ENCODE measurements at regions not wholly inside any gene's neighbourhood (a gene's known extent, or its start where the extent isn't known, plus 50 kb on each side); places are given as distances from the start of the nearest gene placed in this dataset.

DNA sequence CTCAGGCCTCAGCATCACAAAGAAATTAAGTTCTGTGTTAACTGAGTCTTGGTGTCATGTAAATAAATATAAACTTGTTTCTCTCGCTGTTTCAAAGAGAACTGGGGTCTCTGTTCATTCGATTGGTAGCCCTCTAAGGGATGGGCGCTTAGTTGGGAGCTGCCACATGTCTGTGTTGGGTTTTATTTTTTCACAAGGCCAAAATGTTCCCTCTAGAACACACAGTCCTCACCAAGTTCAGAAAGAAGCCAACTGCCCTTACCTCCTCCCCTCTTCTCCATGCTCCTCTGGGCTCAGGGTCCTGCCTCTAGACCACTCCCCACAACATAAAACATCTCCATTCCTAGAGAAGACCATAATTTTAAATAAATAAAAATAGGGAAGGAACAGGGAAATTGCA, 490.9 kb downstream of the TNS1 start:
- no peaks in the 10 kb centered on the region for H3K27me3 ChIP-seq (replicated peaks; ENCODE audit: insufficient read depth)
- intact Hi-C loops (cut with DNase I), result loop anchor here (2.0 to 10.0 kb wide), 5 partner anchors 85 to 813 kb away; no protein-coding TSS in a partner anchor
- no peaks in the 10 kb centered on the region for H3K36me3 ChIP-seq
- H3K27ac ChIP-seq, result no peak overlapping the region
- H3K4me1 ChIP-seq (replicated peaks), result no peaks in the 10 kb centered on the region
- TF ChIP-seq POLR2A (IDR thresholded peaks at IDR 0.05) (no peak), POLR2AphosphoS5 (IDR thresholded peaks at IDR 0.05) (no peak)
- TF ChIP-seq, protein P1, sequence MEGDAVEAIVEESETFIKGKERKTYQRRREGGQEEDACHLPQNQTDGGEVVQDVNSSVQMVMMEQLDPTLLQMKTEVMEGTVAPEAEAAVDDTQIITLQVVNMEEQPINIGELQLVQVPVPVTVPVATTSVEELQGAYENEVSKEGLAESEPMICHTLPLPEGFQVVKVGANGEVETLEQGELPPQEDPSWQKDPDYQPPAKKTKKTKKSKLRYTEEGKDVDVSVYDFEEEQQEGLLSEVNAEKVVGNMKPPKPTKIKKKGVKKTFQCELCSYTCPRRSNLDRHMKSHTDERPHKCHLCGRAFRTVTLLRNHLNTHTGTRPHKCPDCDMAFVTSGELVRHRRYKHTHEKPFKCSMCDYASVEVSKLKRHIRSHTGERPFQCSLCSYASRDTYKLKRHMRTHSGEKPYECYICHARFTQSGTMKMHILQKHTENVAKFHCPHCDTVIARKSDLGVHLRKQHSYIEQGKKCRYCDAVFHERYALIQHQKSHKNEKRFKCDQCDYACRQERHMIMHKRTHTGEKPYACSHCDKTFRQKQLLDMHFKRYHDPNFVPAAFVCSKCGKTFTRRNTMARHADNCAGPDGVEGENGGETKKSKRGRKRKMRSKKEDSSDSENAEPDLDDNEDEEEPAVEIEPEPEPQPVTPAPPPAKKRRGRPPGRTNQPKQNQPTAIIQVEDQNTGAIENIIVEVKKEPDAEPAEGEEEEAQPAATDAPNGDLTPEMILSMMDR (IDR thresholded peaks at IDR 0.05), result no peak
- no peak overlapping the region for H3K4me3 ChIP-seq
- 72% methylated on average over 3 of the region's 3 CpGs for WGBS
- DNase-seq (ENCODE audit: low spot score), result no peak
- H3K9me3 ChIP-seq, result no peaks in the 10 kb centered on the region

DNA sequence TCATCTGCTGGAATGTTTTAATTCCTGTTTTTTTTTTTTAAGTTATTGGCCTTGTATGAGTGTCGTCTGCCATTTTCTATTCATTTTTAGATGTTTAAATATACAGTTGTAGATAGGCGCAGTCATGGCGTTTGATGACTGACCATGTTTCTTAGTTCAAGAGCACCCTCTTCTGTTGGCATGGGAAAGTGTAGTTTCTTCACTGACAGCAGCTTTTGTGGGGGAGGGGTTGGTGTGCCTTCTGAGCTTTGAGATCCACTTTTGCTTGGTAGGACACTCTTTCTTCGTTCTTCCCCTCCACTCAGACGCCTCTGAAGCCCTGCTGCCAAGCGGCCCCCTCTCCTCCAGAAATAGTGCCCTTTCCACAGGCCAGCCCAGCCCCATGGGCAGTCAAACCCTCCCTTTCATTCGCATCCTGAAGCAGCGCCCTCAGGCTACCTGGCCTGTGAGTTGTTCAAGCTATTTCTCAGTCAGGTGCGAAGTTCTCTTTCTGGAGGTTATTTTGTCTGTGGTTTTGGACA, 492.0 kb downstream of the TNS1 start:
- TF ChIP-seq POLR2A (IDR thresholded peaks at IDR 0.05), result no peak
- TF ChIP-seq, protein P1 (IDR thresholded peaks at IDR 0.05), result peak; percentile 40 to 87 (median 74)
- peak; percentile 48 for TF ChIP-seq POLR2AphosphoS5 (IDR thresholded peaks at IDR 0.05)
- H3K4me3 ChIP-seq, result no peak overlapping the region
- no peaks in the 10 kb centered on the region for H3K9me3 ChIP-seq
- peak; percentile 64 for DNase-seq (ENCODE audit: low spot score)
- no peaks in the 10 kb centered on the region for H3K4me1 ChIP-seq (replicated peaks)
- no peak overlapping the region for H3K27ac ChIP-seq
- WGBS, result 17% methylated on average over 9 of the region's 9 CpGs
- intact Hi-C loops (cut with DNase I), result loop anchor here (5.0 to 10.0 kb wide), 4 partner anchors 84 to 346 kb away; no protein-coding TSS in a partner anchor
- no peaks in the 10 kb centered on the region for H3K36me3 ChIP-seq
- H3K27me3 ChIP-seq (replicated peaks; ENCODE audit: insufficient read depth), result no peaks in the 10 kb centered on the region

DNA sequence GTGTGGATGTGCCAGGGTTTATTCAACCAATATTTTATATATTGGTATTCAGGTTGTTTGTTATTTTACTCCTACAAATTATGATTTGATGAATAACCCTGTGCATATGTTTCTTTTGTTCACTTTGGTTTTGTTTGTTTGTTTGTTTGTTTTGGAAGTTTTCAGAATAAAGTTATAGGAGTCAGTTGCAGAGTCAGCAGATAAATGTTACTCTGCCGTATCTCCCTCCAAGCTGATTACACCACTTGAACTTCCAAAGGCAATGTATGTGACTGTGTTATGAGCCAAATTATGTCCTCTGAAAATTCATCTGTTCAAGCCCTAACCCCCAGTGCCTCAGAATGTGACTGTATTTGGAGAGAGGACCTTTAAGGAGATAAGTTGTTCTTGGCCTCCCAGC, 497.5 kb downstream of the TNS1 start:
- intact Hi-C loops (cut with DNase I), result no loop called here
- no peak overlapping the region for H3K4me3 ChIP-seq
- WGBS, result 94% methylated on average over 1 of the region's 1 CpG
- no peak for DNase-seq (ENCODE audit: low spot score)
- H3K27me3 ChIP-seq (replicated peaks; ENCODE audit: insufficient read depth), result no peaks in the 10 kb centered on the region
- H3K36me3 ChIP-seq, result no peaks in the 10 kb centered on the region
- no peaks in the 10 kb centered on the region for H3K9me3 ChIP-seq
- H3K4me1 ChIP-seq (replicated peaks), result no peaks in the 10 kb centered on the region
- TF ChIP-seq, protein P1 (IDR thresholded peaks at IDR 0.05), result no peak
- no peak for TF ChIP-seq POLR2AphosphoS5 (IDR thresholded peaks at IDR 0.05)
- no peak for TF ChIP-seq POLR2A (IDR thresholded peaks at IDR 0.05)
- H3K27ac ChIP-seq, result no peak overlapping the region

DNA sequence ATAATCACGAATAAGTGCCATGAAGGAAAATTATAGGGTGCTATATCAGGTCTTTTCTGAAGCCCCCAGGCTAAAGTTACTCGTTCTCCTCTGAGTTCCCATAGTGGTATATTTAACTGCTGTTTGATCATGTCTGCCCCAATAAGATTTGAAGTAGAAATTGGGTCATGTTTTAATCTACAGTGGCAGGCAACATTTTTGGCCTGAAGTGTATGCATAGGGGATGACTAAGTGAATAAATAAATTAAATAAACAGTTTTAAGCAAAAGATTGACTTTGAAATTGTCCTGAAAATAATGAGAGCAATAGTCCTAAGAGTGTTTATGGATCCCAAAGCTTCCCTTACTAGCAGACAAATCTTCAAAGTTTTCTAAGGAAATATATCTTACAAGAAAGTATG, 500.9 kb downstream of the TNS1 start:
- H3K9me3 ChIP-seq, result no peaks in the 10 kb centered on the region
- TF ChIP-seq, protein P1 (IDR thresholded peaks at IDR 0.05), result no peak
- TF ChIP-seq POLR2A (IDR thresholded peaks at IDR 0.05) (no peak), POLR2AphosphoS5 (IDR thresholded peaks at IDR 0.05) (no peak)
- WGBS, result 65% methylated on average over 2 of the region's 2 CpGs
- intact Hi-C loops (cut with DNase I), result no loop called here
- H3K27me3 ChIP-seq (replicated peaks; ENCODE audit: insufficient read depth), result no peaks in the 10 kb centered on the region
- H3K36me3 ChIP-seq, result no peaks in the 10 kb centered on the region
- H3K4me3 ChIP-seq, result no peak overlapping the region
- no peak for DNase-seq (ENCODE audit: low spot score)
- H3K27ac ChIP-seq, result no peak overlapping the region
- H3K4me1 ChIP-seq (replicated peaks), result no peaks in the 10 kb centered on the region

DNA sequence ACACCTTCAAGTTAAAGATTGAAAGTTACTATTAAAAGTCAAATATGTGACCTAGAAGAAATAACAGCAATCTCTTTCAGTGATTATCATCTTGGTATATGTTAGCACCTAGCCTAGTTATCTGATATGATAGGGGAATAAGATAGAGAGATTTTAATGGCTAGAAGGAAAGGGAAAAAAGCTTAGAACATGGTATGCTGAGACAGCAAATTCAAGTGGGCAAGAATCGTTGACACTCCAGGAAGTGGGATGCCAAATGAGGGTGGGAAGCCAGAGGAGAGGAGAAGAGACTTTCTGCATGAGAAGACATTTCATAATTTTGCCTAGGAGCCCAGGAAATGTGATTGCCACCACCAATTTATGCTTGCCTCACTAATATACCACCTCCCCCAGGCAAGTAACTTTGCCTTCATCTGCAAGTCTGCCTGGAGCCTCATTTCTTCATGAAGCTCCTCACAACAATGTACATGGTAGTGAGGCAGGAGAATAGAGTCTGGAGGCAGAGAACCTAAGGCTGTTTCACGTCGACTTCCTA, 504.9 kb downstream of the TNS1 start:
- Histone ChIP-seq H3K27me3 (replicated peaks; ENCODE audit: insufficient read depth) (no peaks in the 10 kb centered on the region), H3K4me1 (replicated peaks) (no peaks in the 10 kb centered on the region), H3K9me3 (no peaks in the 10 kb centered on the region), H3K27ac (no peak overlapping the region), H3K36me3 (no peaks in the 10 kb centered on the region), H3K4me3 (no peak overlapping the region)
- 77% methylated on average over 3 of the region's 3 CpGs for WGBS
- no peak for TF ChIP-seq POLR2AphosphoS5 (IDR thresholded peaks at IDR 0.05)
- TF ChIP-seq, protein P1 (IDR thresholded peaks at IDR 0.05), result no peak
- no peak for TF ChIP-seq POLR2A (IDR thresholded peaks at IDR 0.05)
- intact Hi-C loops (cut with DNase I), result no loop called here
- DNase-seq (ENCODE audit: low spot score), result no peak

Measured in prostate gland (tissue), 2 donors.